ENCODE measurements at regions not wholly inside any gene's neighbourhood (a gene's known extent, or its start where the extent isn't known, plus 50 kb on each side); places are given as distances from the start of the nearest gene placed in this dataset.
"Not testable (repeated sequence)": the region's sequence is repeated elsewhere in the genome, so short reads cannot be mapped to it uniquely, and the experiment has no call there.

DNA sequence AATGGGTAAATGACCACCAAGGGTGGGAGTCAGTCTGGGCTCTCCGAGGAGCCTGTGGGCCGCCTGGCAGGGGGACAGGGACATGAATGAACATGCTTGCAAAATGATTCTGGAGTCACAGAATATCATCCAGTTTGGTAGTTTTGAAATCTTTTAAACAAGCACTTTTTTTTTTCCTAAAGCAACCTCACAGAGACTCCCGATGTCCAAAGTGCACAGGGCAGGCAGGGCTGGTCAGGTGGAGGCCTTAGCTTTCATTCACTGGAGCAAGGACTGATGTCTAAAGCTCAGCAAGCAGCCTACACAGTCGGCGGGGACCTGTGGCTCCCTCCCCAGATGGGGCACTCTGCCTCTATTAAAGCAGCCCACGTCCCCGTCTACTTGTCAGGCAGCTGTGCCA is 402.9 kb downstream of the PPP1R2C start:
- no peaks in the 10 kb centered on the region for H3K27me3 Mint-ChIP-seq
- no peak for TF ChIP-seq CTCF (IDR thresholded peaks at IDR 0.05)
- ChIA-PET CTCF (no interaction called here), POLR2A (no interaction called here)
- ATAC-seq (ENCODE audit: low read depth) = no peak
- H3K27ac Mint-ChIP-seq = no peak overlapping the region
- no peaks in the 10 kb centered on the region for H3K9me3 Mint-ChIP-seq
- intact Hi-C loops (cut with micrococcal nuclease) = no loop called here
- H3K36me3 Mint-ChIP-seq (ENCODE audit: low read depth) = no peaks in the 10 kb centered on the region
- H3K4me3 Mint-ChIP-seq = no peak overlapping the region
- H3K4me1 Mint-ChIP-seq = no peaks in the 10 kb centered on the region
- no peak for DNase-seq

DNA sequence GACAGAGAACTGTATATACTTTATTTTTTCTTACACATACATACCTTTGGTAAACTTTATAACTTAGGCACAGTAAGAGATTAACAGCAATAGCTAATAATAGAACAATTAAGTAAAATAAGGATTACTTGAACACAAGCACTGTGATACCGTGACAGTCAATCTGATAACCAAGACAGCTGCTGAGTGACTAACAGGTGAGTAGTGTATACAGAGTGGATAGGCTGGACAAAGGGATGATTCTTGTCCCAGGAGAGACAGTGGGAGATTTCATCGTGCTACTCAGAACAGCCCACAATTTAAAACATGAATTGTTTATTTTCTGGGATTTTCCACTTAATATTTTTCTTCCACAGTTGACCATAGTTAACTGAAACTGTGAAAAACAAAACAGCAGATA is 411.8 kb downstream of the PPP1R2C start:
- ATAC-seq (ENCODE audit: low read depth) (no peak), DNase-seq (no peak)
- Mint-ChIP-seq H3K4me3 (no peak overlapping the region), H3K4me1 (no peaks in the 10 kb centered on the region), H3K27ac (no peak overlapping the region), H3K9me3 (no peaks in the 10 kb centered on the region), H3K36me3 (ENCODE audit: low read depth) (no peaks in the 10 kb centered on the region), H3K27me3 (no peaks in the 10 kb centered on the region)
- CTCF ChIA-PET = no interaction called here
- intact Hi-C loops (cut with micrococcal nuclease) = no loop called here
- no peak for TF ChIP-seq CTCF (IDR thresholded peaks at IDR 0.05)
- POLR2A ChIA-PET = no interaction called here

DNA sequence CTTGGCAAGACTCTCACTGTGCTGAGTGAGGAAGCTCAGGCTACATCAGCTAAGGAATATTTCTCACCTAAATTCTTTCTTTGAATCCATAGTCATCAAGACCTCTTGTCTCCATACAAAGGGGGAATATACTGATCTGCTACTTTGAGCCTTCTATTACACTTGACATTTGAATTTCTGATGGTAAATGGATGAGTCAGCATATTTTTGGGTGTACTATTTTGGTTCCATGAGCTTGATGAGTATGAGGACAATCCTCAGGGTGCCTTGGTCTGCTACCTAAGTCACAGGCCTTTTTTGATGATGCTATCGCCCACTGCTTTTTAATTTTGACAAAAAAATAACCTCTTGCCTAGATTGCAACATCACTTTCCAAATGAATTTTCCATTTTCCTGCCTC is 415.7 kb downstream of the PPP1R2C start:
- Mint-ChIP-seq H3K9me3 (no peaks in the 10 kb centered on the region), H3K27ac (no peak overlapping the region), H3K4me1 (no peaks in the 10 kb centered on the region), H3K4me3 (no peak overlapping the region), H3K36me3 (ENCODE audit: low read depth) (no peaks in the 10 kb centered on the region), H3K27me3 (no peaks in the 10 kb centered on the region)
- DNase-seq (no peak), ATAC-seq (ENCODE audit: low read depth) (no peak)
- ChIA-PET POLR2A (no interaction called here), CTCF (no interaction called here)
- TF ChIP-seq CTCF (IDR thresholded peaks at IDR 0.05) = no peak
- intact Hi-C loops (cut with micrococcal nuclease) = no loop called here

DNA sequence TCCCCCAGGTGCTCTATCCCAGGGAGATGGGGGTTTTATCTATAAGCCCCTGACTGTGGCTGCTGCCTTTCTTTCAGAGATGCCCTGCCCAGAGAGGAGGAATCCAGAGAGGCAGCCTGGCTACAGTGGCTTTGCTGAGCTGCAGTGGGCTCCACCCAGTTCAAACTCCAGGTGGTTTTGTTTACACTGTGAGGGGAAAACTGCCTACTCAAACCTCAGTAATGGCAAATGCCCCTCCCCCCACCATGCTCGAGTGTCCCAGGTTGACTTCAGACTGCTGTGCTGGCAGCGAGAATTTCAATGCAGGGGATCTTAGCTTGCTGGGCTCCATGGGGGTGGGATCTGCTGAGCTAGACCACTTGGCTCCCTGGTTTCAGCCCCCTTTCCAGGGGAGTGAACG is 419.6 kb upstream of the CASK start:
- H3K27me3 Mint-ChIP-seq; POLR2A ChIA-PET; H3K27ac Mint-ChIP-seq; DNase-seq; ATAC-seq (ENCODE audit: low read depth); CTCF ChIA-PET; H3K4me3 Mint-ChIP-seq; H3K36me3 Mint-ChIP-seq (ENCODE audit: low read depth); H3K9me3 Mint-ChIP-seq; H3K4me1 Mint-ChIP-seq; intact Hi-C loops (cut with micrococcal nuclease): not testable (repeated sequence)
